Ectodermal cell (in vitro differentiated cells): ENCODE measurements at regions not wholly inside any gene's neighbourhood (a gene's known extent, or its start where the extent isn't known, plus 50 kb on each side); places are given as distances from the start of the nearest gene placed in this dataset.

Experiments used
- H3K27ac ChIP-seq: 2 replicates; pipeline ENCODE4 v1.7.0; 2013; ENCODE audit warnings: mild to moderate bottlenecking, low read depth, low read length; ENCODE audit not compliant: insufficient read depth, poor library complexity, severe bottlenecking
- H3K27me3 ChIP-seq: 2 replicates; pipeline ENCODE4 v1.7.0; 2013; ENCODE audit warnings: mild to moderate bottlenecking, low read length; ENCODE audit not compliant: insufficient read depth, control insufficient read depth, poor library complexity, severe bottlenecking
- H3K36me3 ChIP-seq: one replicate; pipeline ENCODE4 v1.7.0; 2013; ENCODE audit warnings: low read length; ENCODE audit not compliant: control insufficient read depth, insufficient read depth
- H3K4me1 ChIP-seq: one replicate; pipeline ENCODE4 v1.7.0; 2013; ENCODE audit warnings: low read length; ENCODE audit not compliant: control insufficient read depth, insufficient read depth
- H3K4me3 ChIP-seq: 2 replicates; pipeline ENCODE4 v1.7.0; 2013; ENCODE audit warnings: low read depth, low read length, control low read depth; ENCODE audit not compliant: insufficient read depth
- H3K9me3 ChIP-seq: 2 replicates; pipeline ENCODE4 v1.7.0; 2013; ENCODE audit warnings: mild to moderate bottlenecking, low read length, moderate library complexity; ENCODE audit not compliant: control insufficient read depth
- WGBS, 2 experiments: methylation state at CpG; one replicate each; pipeline ENCODE4 v1.1.7; 2013; ENCODE audit warnings: missing lambda C conversion rate in 2 of 2; 5-methylcytosine and 5-hydroxymethylcytosine counted together

- no CpG with 5 or more reads among the region's 1 CpG for WGBS, 2 experiments
Measured at GRCh38 chr20:7817286-7817685, 123.0 kb downstream of the HAO1 start.

DNA sequence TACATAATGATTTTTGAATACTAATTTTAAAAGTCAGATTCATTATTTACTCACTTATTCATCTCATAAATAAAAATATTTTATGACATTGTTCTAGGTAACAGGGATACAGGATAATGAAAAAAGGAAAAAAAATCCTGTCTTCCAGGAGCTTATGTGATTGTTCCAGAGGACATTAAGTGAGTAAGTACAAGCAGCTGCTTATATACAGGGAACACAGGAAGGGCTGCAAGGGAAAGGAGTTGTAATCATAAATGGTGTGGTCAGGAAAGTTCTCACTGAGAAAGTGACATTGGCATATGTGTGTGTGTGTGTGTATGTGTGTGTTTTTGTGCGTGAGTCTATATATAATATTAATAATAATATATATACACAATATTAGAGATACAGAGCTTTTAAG is 121.8 kb downstream of the HAO1 start:
- H3K36me3 ChIP-seq: no peaks in the 10 kb centered on the region
- H3K27ac ChIP-seq: no peak overlapping the region
- H3K4me1 ChIP-seq: no peaks in the 10 kb centered on the region
- no peak overlapping the region for H3K4me3 ChIP-seq
- H3K9me3 ChIP-seq: no peaks in the 10 kb centered on the region
- no peaks in the 10 kb centered on the region for H3K27me3 ChIP-seq
- WGBS, 2 experiments: no CpG with 5 or more reads among the region's 1 CpG

More at GRCh38 chr20:7817286-7817685, 123.0 kb downstream of the HAO1 start:
- Histone ChIP-seq H3K36me3 (no peaks in the 10 kb centered on the region), H3K4me3 (no peak overlapping the region), H3K27me3 (no peaks in the 10 kb centered on the region), H3K4me1 (no peaks in the 10 kb centered on the region), H3K27ac (no peak overlapping the region), H3K9me3 (no peaks in the 10 kb centered on the region)

GRCh38 chr20:7820897-7821296 is 119.4 kb downstream of the HAO1 start:
- no peaks in the 10 kb centered on the region for H3K9me3 ChIP-seq
- H3K4me1 ChIP-seq: no peaks in the 10 kb centered on the region
- no peaks in the 10 kb centered on the region for H3K36me3 ChIP-seq
- H3K4me3 ChIP-seq: no peak overlapping the region
- no peaks in the 10 kb centered on the region for H3K27me3 ChIP-seq
- 97% methylated on average over 3 to 4 of the region's 4 CpGs for WGBS, 2 experiments
- H3K27ac ChIP-seq: no peak overlapping the region

DNA sequence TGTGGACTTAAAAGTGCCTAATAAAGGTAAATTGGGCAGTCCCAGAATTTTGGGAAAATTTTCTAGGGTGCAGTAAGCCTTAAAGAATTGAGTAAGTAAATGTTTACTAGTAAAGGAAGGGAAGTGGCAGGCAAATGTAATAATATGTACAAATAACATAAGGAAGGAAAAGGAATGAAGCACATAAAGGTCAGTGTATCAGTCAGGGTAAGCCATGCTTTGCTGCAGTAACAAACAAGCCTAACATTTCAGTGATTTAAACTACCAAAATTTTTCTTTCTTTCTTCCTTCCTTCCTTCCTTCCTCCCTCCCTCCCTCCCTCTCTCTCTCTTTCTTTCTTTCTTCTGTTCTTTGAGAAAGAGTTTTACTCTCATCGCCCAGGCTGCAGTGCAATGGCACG is 117.5 kb downstream of the HAO1 start:
- 93 to 97% methylated on average over 2 of the region's 2 CpGs for WGBS, 2 experiments
- H3K36me3 ChIP-seq: no peaks in the 10 kb centered on the region
- H3K4me3 ChIP-seq: no peak overlapping the region
- no peaks in the 10 kb centered on the region for H3K9me3 ChIP-seq
- H3K4me1 ChIP-seq: no peaks in the 10 kb centered on the region
- H3K27ac ChIP-seq: no peak overlapping the region
- H3K27me3 ChIP-seq: no peaks in the 10 kb centered on the region

DNA sequence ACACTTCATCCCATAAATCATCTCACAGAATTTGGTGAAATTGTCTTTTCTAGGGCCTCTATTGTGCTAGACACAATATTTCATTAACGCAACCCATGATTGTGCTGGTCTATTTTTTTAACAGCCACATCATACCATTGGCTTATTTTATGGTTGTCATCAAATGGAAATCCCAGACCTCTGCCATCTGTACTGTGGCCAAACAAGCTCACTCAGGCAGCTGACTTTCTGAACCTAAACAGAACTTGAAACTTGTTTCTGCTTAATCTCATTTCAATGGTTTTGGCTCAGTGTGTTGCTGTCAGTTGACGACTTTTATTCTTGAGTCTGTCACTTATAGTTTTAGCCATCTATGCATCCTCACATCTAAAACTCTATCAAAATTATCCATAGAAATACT is 111.8 kb downstream of the HAO1 start:
- H3K36me3 ChIP-seq: no peaks in the 10 kb centered on the region
- no peak overlapping the region for H3K27ac ChIP-seq
- no peaks in the 10 kb centered on the region for H3K27me3 ChIP-seq
- no peaks in the 10 kb centered on the region for H3K9me3 ChIP-seq
- H3K4me3 ChIP-seq: no peak overlapping the region
- 87 to 92% methylated on average over 2 of the region's 2 CpGs for WGBS, 2 experiments
- H3K4me1 ChIP-seq: no peaks in the 10 kb centered on the region

DNA sequence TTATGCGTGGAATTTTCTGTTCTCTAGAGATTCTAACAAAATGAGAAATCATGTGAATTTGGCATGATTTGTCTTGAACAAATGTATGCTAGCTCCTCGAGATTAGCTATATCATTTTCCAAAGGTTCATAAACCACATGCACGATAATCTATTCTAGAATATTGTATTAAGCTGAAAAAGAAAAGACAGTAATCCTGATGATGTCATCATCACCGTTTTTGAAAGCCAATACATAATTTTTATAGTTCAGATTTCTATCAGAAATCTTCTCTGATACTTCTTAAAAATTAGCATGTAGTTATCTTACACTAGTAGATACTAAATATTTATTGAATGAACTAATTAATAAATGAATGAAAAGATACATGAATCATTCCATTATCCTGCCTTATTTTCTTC is 111.2 kb downstream of the HAO1 start:
- WGBS, 2 experiments: 89 to 93% methylated on average over 2 of the region's 4 CpGs

GRCh38 chr20:7829776-7830175 is 110.5 kb downstream of the HAO1 start:
- no peaks in the 10 kb centered on the region for H3K9me3 ChIP-seq

More for the DNA sequence above, 111.2 kb downstream of the HAO1 start:
- Histone ChIP-seq H3K9me3 (no peaks in the 10 kb centered on the region), H3K36me3 (no peaks in the 10 kb centered on the region), H3K27ac (no peak overlapping the region), H3K27me3 (no peaks in the 10 kb centered on the region), H3K4me3 (no peak overlapping the region), H3K4me1 (no peaks in the 10 kb centered on the region)

More at GRCh38 chr20:7829776-7830175, 110.5 kb downstream of the HAO1 start:
- Histone ChIP-seq H3K36me3 (no peaks in the 10 kb centered on the region), H3K27ac (no peak overlapping the region), H3K27me3 (no peaks in the 10 kb centered on the region), H3K4me1 (no peaks in the 10 kb centered on the region), H3K4me3 (no peak overlapping the region)
